H1 (cell line): ENCODE measurements at regions not wholly inside any gene's neighbourhood (a gene's known extent, or its start where the extent isn't known, plus 50 kb on each side); places are given as distances from the start of the nearest gene placed in this dataset.

Experiments used
- CTCF ChIA-PET: fragments of 300-600 bp; sonication (Branson Sonifier 250); formaldehyde crosslinking; loops from one replicate; lab custom pipeline; 2021; ENCODE audit not compliant: partially characterized antibody; lab: Charles Lee
- POLR2A ChIA-PET: fragments of 300-600 bp; sonication (Branson Sonifier 250); formaldehyde crosslinking; loops from one replicate; lab custom pipeline; 2021; ENCODE audit warnings: inconsistent platforms; ENCODE audit not compliant: partially characterized antibody; lab: Charles Lee
- DNase-seq, 2 experiments: peaks; one replicate each; pipeline versions ENCODE4 v3.0.0 to v3.0.0-alpha.2; 2010 to 2022; ENCODE audit warnings: low spot score in 2 of 2, low read depth in 1 of 2, mixed read lengths in 1 of 2
- FAIRE-seq: peaks from 2 replicates; lab custom pipeline; 2011; peaks lifted over from hg19 to GRCh38; lab: Jason Lieb, UNC
- H2AFZ ChIP-seq: 2 replicates; pipeline ENCODE4 v1.8.1; 2012; ENCODE audit warnings: low read length, inconsistent platforms
- H2AK5ac ChIP-seq: 2 replicates; pipeline ENCODE4 v1.6.1; 2013; ENCODE audit warnings: low read depth, low read length
- H2BK120ac ChIP-seq: replicated peaks from 2 replicates; pipeline ENCODE3; 2013; ENCODE audit warnings: low read depth, low read length, inconsistent platforms
- H2BK12ac ChIP-seq: 2 replicates; pipeline ENCODE4 v1.6.1; 2013; ENCODE audit warnings: low read depth, low read length
- H2BK15ac ChIP-seq: 2 replicates; pipeline ENCODE4 v1.6.1; 2013; ENCODE audit warnings: low read length
- H2BK20ac ChIP-seq: 2 replicates; pipeline ENCODE4 v1.6.1; 2013; ENCODE audit warnings: low read length
- H2BK5ac ChIP-seq: 2 replicates; pipeline ENCODE4 v1.6.1; 2013; ENCODE audit warnings: low read depth, low read length
- H3K14ac ChIP-seq: 2 replicates; pipeline ENCODE4 v1.6.1; 2013; ENCODE audit warnings: inconsistent platforms; ENCODE audit not compliant: insufficient read length
- H3K18ac ChIP-seq: 2 replicates; pipeline ENCODE4 v1.6.1; 2013; ENCODE audit warnings: low read length; ENCODE audit errors: extremely low read depth
- H3K23ac ChIP-seq: 2 replicates; pipeline ENCODE4 v1.6.1; 2013; ENCODE audit warnings: inconsistent platforms; ENCODE audit not compliant: insufficient read length
- H3K23me2 ChIP-seq: 2 replicates; pipeline ENCODE4 v1.6.1; 2013; ENCODE audit warnings: low read depth, low read length
- H3K27ac ChIP-seq: 2 replicates; pipeline ENCODE4 v1.6.1; 2011; ENCODE audit warnings: low read depth, low read length, inconsistent platforms
- H3K27me3 ChIP-seq, 4 experiments: replicated peaks in 1 of 4; 1 replicate in 1 of 4; 2 replicates in 3 of 4; pipeline versions ENCODE4 v1.6.1 to v1.8.1; 2011 to 2013; ENCODE audit warnings: low read length in 3 of 4, mild to moderate bottlenecking in 3 of 4, inconsistent platforms in 2 of 4, mixed read lengths in 2 of 4, moderate library complexity in 1 of 4; ENCODE audit not compliant: control insufficient read depth in 3 of 4, insufficient read depth in 3 of 4; ENCODE audit errors: extremely low read depth in 1 of 4
- H3K36me3 ChIP-seq, 4 experiments: 2 replicates each; pipeline versions ENCODE4 v1.6.1 to v1.8.1; 2011 to 2013; ENCODE audit warnings: mild to moderate bottlenecking in 4 of 4, low read length in 3 of 4, moderate library complexity in 2 of 4, control low read depth in 1 of 4, inconsistent platforms in 1 of 4; ENCODE audit not compliant: insufficient read depth in 4 of 4, control insufficient read depth in 2 of 4
- H3K4ac ChIP-seq: replicated peaks from 2 replicates; pipeline ENCODE3; 2013; ENCODE audit warnings: low read length, low read depth, mixed read lengths, inconsistent platforms; ENCODE audit not compliant: insufficient read length
- H3K4me1 ChIP-seq, 4 experiments: replicated peaks in 1 of 4; 1 replicate in 1 of 4; 2 replicates in 3 of 4; pipeline versions ENCODE4 v1.6.1 to v1.8.1; 2011 to 2013; ENCODE audit warnings: low read length in 3 of 4, inconsistent platforms in 2 of 4, mixed read lengths in 1 of 4; ENCODE audit not compliant: insufficient read depth in 4 of 4, control insufficient read depth in 3 of 4
- H3K4me2 ChIP-seq, 2 experiments: 2 replicates each; pipeline versions ENCODE4 v1.6.1 to v1.8.1; 2011 to 2013; ENCODE audit warnings: low read depth in 2 of 2, low read length in 2 of 2, control low read depth in 1 of 2, inconsistent platforms in 1 of 2, mild to moderate bottlenecking in 1 of 2; ENCODE audit not compliant: insufficient read depth in 1 of 2
- H3K4me3 ChIP-seq, 4 experiments: fragments of 200-600, 300-600 bp in 1 of 4; sonication (generic), shearing (Covaris generic), sonication (Bioruptor Twin) in 1 of 4; 2 replicates each; pipeline versions ENCODE4 v1.5.1 to v1.8.1; 2011 to 2016; ENCODE audit warnings: low read length in 4 of 4, low read depth in 3 of 4, control low read depth in 2 of 4, inconsistent platforms in 2 of 4, mild to moderate bottlenecking in 2 of 4, mixed read lengths in 1 of 4, moderate library complexity in 1 of 4; ENCODE audit not compliant: insufficient read depth in 2 of 4; ENCODE audit errors: extremely low read depth in 1 of 4
- H3K56ac ChIP-seq: replicated peaks from 2 replicates; pipeline ENCODE3; 2013; ENCODE audit warnings: low read depth, mild to moderate bottlenecking, mixed read lengths, low read length, inconsistent platforms; ENCODE audit not compliant: insufficient read length
- H3K79me1 ChIP-seq: 2 replicates; pipeline ENCODE4 v1.6.1; 2013; ENCODE audit warnings: low read depth, low read length, control low read depth
- H3K79me2 ChIP-seq, 2 experiments: 2 replicates each; pipeline versions ENCODE4 v1.6.1 to v1.8.1; 2012 to 2013; ENCODE audit warnings: low read length in 2 of 2, mild to moderate bottlenecking in 2 of 2, inconsistent platforms in 1 of 2; ENCODE audit not compliant: insufficient read depth in 2 of 2, control insufficient read depth in 1 of 2
- H3K9ac ChIP-seq, 4 experiments: replicated peaks in 1 of 4; 1 replicate in 1 of 4; 2 replicates in 3 of 4; pipeline versions ENCODE4 v1.6.1 to v1.8.1; 2011 to 2013; ENCODE audit warnings: low read depth in 3 of 4, low read length in 3 of 4, control low read depth in 2 of 4, mild to moderate bottlenecking in 2 of 4, moderate library complexity in 2 of 4, inconsistent platforms in 1 of 4; ENCODE audit errors: extremely low read depth in 1 of 4
- H3K9me3 ChIP-seq, 2 experiments: 2 replicates each; pipeline versions ENCODE4 v1.6.1 to v1.8.1; 2012 to 2013; ENCODE audit warnings: mild to moderate bottlenecking in 2 of 2, moderate library complexity in 2 of 2, control low read depth in 1 of 2, inconsistent platforms in 1 of 2, low read depth in 1 of 2, low read length in 1 of 2, mixed read lengths in 1 of 2; ENCODE audit not compliant: insufficient read depth in 2 of 2
- H4K20me1 ChIP-seq, 2 experiments: replicated peaks in 1 of 2; 2 replicates each; pipeline versions ENCODE3 to v1.8.1; 2011 to 2013; ENCODE audit warnings: inconsistent platforms in 2 of 2, low read length in 2 of 2, mild to moderate bottlenecking in 1 of 2; ENCODE audit not compliant: insufficient read depth in 2 of 2, control insufficient read depth in 1 of 2
- H4K5ac ChIP-seq: 2 replicates; pipeline ENCODE4 v1.6.1; 2013; ENCODE audit warnings: low read length, low read depth, mixed read lengths, inconsistent platforms; ENCODE audit not compliant: insufficient read length
- H4K8ac ChIP-seq: 2 replicates; pipeline ENCODE4 v1.8.0; 2013; ENCODE audit warnings: mild to moderate bottlenecking, moderate library complexity, low read length, inconsistent platforms; ENCODE audit not compliant: insufficient read depth; ENCODE audit errors: extremely low read depth
- H4K91ac ChIP-seq: replicated peaks from 2 replicates; pipeline ENCODE3; 2013; ENCODE audit warnings: low read length, mixed read lengths, inconsistent platforms; ENCODE audit not compliant: insufficient read length
- ASH2L ChIP-seq: fragments of 200-600, 300-600 bp; sonication (generic); IDR thresholded peaks from one replicate; pipeline ENCODE4 v1.7.1; 2017; ENCODE audit warnings: low read length
- BRCA1 ChIP-seq: IDR thresholded peaks from 2 replicates; pipeline ENCODE4 v1.6.1; 2012; ENCODE audit warnings: low read depth, low read length, improper control_type of control experiment
- CEBPB ChIP-seq: IDR thresholded peaks from 2 replicates; pipeline ENCODE4 v1.6.1; 2012; ENCODE audit warnings: low read depth, low read length
- CHD1 ChIP-seq: IDR thresholded peaks from 2 replicates; pipeline ENCODE4 v1.6.1; 2012; ENCODE audit warnings: low read depth, low read length, improper control_type of control experiment
- CREB1 ChIP-seq: IDR thresholded peaks from 2 replicates; pipeline ENCODE4 v1.6.1; 2012; ENCODE audit warnings: inconsistent platforms
- CTBP2 ChIP-seq: IDR thresholded peaks from 2 replicates; pipeline ENCODE4 v1.7.0; 2011; ENCODE audit warnings: borderline replicate concordance, mild to moderate bottlenecking, moderate library complexity, mixed read lengths, low read length; ENCODE audit not compliant: insufficient read depth, insufficient read length
- GABPA ChIP-seq: IDR thresholded peaks from 2 replicates; pipeline ENCODE4 v1.6.1; 2011; ENCODE audit warnings: mild to moderate bottlenecking, low read length, moderate library complexity, borderline replicate concordance; ENCODE audit not compliant: insufficient read depth
- JUN ChIP-seq: IDR thresholded peaks from 2 replicates; pipeline ENCODE4 v1.6.1; 2011; ENCODE audit warnings: low read depth, mild to moderate bottlenecking, improper control_type of control experiment, low read length
- KDM5A ChIP-seq: fragments of 200-600 bp; IDR thresholded peaks from 2 replicates; pipeline ENCODE4 v1.7.1; 2012; ENCODE audit warnings: mild to moderate bottlenecking, low read length, inconsistent platforms, mixed read lengths
- MAFK ChIP-seq: IDR thresholded peaks from 2 replicates; pipeline ENCODE4 v1.6.1; 2012; ENCODE audit warnings: low read depth, mild to moderate bottlenecking, improper control_type of control experiment, low read length
- POLR2A ChIP-seq, 2 experiments: IDR thresholded peaks; 1 replicate in 1 of 2; 2 replicates in 1 of 2; pipeline ENCODE4 v1.6.1; 2011; ENCODE audit warnings: low read depth in 2 of 2, low read length in 2 of 2, mild to moderate bottlenecking in 2 of 2; ENCODE audit errors: control extremely low read depth in 1 of 2
- RAD21 ChIP-seq, 2 experiments: IDR thresholded peaks in 1 of 2; conservative IDR thresholded peaks in 1 of 2; 2 replicates each; pipeline ENCODE4 v1.6.1; 2011; ENCODE audit warnings: low read depth in 2 of 2, low read length in 2 of 2, improper control_type of control experiment in 1 of 2, inconsistent platforms in 1 of 2, mild to moderate bottlenecking in 1 of 2, moderate library complexity in 1 of 2
- RBBP5 ChIP-seq: IDR thresholded peaks from 2 replicates; pipeline ENCODE4 v1.7.1; 2012; ENCODE audit warnings: low read depth, mild to moderate bottlenecking, inconsistent platforms, low read length, moderate library complexity, borderline replicate concordance
- TEAD4 ChIP-seq: IDR thresholded peaks from 2 replicates; pipeline ENCODE4 v1.6.1; 2012; ENCODE audit warnings: low read depth, low read length, inconsistent platforms, mixed read lengths
- WGBS, 2 experiments: shearing (Covaris generic) in 1 of 2; methylation state at CpG; one replicate each; pipeline versions ENCODE4 v1.1.6 to v1.1.7; 2013 to 2015; ENCODE audit warnings: low lambda C conversion rate in 2 of 2, mixed read lengths in 2 of 2, inconsistent platforms in 1 of 2, low coverage in 1 of 2, missing lambda C conversion rate in 1 of 2; ENCODE audit not compliant: insufficient replicate concordance in 2 of 2, insufficient coverage in 1 of 2, insufficient read length in 1 of 2; ENCODE audit errors: extremely low coverage in 1 of 2, missing lambda C conversion rate in 1 of 2; 5-methylcytosine and 5-hydroxymethylcytosine counted together
- TF ChIP-seq, protein P1 (sequence below): IDR thresholded peaks from 2 replicates; pipeline ENCODE4 v1.6.1; 2011; ENCODE audit warnings: low read length, improper control_type of control experiment

DNA sequence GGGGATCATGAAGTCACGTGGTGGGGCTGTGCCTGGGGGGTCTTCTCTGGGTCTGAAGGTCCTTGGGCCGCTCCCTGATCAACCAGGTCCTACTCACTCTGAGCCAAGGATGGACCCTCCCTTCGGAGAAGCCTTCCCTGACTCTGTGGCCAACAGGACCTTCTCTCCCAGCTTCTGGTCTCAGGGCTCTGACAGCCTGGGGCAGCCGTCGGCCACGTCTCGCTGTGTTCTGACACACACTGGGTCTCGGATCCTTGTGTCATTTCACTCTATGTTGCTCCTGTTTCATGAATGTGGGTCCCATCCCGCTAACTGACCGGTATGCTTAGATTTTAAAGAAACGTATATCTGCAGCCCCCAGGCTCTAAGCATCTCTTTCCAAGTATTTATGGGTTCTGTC lies 256.1 kb downstream of the ENGASE start:
- Histone ChIP-seq H2BK20ac (no peak overlapping the region), H3K18ac (no peak overlapping the region), H2BK120ac (no peak overlapping the region), H3K36me3 (no peaks in the 10 kb centered on the region), H3K9me3 (no peaks in the 10 kb centered on the region), H3K23ac (no peak overlapping the region), H3K56ac (no peak overlapping the region), H3K27ac (no peak overlapping the region), H4K91ac (no peak overlapping the region), H4K20me1 (peaks cover 0 to 1% of the 10 kb centered on the region in 2 experiments), H4K5ac (no peak overlapping the region), H2BK12ac (no peak overlapping the region), H3K4ac (no peak overlapping the region), H3K27me3 (peaks cover 0 to 2% (median 0%) of the 10 kb centered on the region in 4 experiments; a peak in 1 of 7 replicates), H2AK5ac (no peak overlapping the region), H2BK5ac (no peak overlapping the region), H4K8ac (no peak overlapping the region), H3K14ac (no peak overlapping the region), H3K4me1 (peaks cover 0 to 2% (median 0%) of the 10 kb centered on the region in 4 experiments; a peak in 1 of 7 replicates), H3K23me2 (no peaks in the 10 kb centered on the region; the same call in 1 of the 2 replicates), H3K4me3 (no peak overlapping the region), H3K9ac (no peak overlapping the region), H3K79me2 (no peaks in the 10 kb centered on the region), H2AFZ (no peak overlapping the region), H2BK15ac (no peak overlapping the region), H3K4me2 (no peak overlapping the region), H3K79me1 (no peaks in the 10 kb centered on the region)
- 90% methylated on average over 11 of the region's 11 CpGs; no CpG with 5 or more reads in 1 of the 2 experiments for WGBS, 2 experiments
- TF ChIP-seq POLR2A (IDR thresholded peaks at IDR 0.05; ENCODE audit: control extremely low read depth in 1 of 2, low read depth in 2 of 2, low read length in 2 of 2) (no peak), GABPA (no peak), CREB1 (no peak), CTBP2 (no peak), KDM5A (no peak), RBBP5 (no peak), BRCA1 (no peak), ASH2L (no peak), CEBPB (no peak), CHD1 (no peak), RAD21 (IDR thresholded peaks at IDR 0.05 in 1 of 2, conservative IDR thresholded peaks at IDR 0.05 in 1 of 2; ENCODE audit: low read depth in 2 of 2, low read length in 2 of 2) (no peak), JUN (no peak), MAFK (no peak), TEAD4 (no peak)
- TF ChIP-seq, protein P1, sequence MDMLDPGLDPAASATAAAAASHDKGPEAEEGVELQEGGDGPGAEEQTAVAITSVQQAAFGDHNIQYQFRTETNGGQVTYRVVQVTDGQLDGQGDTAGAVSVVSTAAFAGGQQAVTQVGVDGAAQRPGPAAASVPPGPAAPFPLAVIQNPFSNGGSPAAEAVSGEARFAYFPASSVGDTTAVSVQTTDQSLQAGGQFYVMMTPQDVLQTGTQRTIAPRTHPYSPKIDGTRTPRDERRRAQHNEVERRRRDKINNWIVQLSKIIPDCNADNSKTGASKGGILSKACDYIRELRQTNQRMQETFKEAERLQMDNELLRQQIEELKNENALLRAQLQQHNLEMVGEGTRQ, result no peak
- FAIRE-seq, result no peak
- CTCF ChIA-PET, result interaction anchor here (1.0 kb wide), 1 partner anchor 243 kb away, joined by 3 read pairs; no protein-coding TSS in a partner anchor
- DNase-seq, result no peak
- POLR2A ChIA-PET, result no interaction called here
